GM18511 (cell line): ENCODE measurements at regions not wholly inside any gene's neighbourhood (a gene's known extent, or its start where the extent isn't known, plus 50 kb on each side); places are given as distances from the start of the nearest gene placed in this dataset.

Source experiments
- ATAC-seq: cut with Tn5 transposase; IDR thresholded peaks from one replicate; pipeline ENCODE4 v1.9.1; 2021; ENCODE audit warnings: mild to moderate bottlenecking, moderate library complexity; ENCODE audit not compliant: unreplicated experiment

DNA sequence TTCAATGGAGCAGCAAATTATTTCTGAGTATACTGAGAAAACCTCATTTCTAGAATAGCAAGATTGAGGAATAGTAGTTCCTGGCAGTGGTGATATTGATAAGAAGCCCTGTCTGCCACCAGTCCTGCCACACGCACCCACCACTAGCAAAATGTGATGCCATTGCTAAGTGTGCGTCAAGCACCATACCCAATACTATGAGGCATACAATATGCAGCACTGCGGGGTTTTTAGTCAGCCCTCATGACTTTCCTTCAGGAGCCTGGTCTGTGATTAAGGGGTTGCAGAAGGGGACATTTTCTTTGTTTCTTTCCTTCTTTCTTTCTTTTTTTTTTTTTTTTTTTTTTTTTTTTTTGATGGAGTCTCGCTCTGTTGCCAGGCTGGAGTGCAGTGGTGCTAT lies 128.7 kb upstream of the USP38 start:
- ATAC-seq, result no peak

DNA sequence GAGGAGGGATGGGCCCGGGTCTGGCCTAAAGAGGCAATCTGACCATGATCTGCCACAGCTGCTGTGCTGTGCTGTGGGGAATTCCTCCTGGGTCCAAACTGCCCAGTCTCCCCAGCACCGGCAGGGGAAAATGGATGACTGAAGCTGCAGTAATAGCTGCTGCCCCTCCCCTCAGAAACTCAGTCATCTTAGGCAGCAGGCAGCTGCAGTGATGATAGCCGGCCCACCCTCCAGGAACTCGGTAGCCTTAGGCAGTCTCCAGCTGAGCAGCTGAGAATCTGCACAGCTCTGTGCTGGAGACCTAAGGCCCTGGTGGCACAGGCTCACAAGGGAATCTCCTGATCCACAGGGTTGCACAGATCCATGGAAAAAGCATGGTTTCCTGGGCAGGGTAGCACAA lies 113.4 kb upstream of the USP38 start:
- ATAC-seq, result no peak

DNA sequence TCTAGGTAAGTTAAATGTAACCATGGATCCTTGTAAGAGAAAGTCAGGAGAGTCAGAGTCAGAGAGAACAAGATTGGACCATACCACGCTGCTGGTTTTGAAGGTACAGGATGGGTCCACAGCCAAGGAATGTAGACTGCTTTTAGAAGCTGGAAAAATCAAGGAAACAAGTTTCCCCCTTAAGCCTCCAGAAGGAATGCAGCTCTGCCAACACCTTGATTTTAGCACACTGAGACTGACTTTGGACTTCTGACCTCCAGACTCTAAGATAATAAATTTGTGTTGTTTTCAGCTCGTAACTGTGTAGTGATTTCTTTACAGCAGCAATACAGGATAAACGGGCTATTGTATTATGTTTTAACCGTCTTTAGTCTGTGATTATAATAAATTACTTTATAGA lies 108.0 kb upstream of the USP38 start:
- ATAC-seq, result no peak

DNA sequence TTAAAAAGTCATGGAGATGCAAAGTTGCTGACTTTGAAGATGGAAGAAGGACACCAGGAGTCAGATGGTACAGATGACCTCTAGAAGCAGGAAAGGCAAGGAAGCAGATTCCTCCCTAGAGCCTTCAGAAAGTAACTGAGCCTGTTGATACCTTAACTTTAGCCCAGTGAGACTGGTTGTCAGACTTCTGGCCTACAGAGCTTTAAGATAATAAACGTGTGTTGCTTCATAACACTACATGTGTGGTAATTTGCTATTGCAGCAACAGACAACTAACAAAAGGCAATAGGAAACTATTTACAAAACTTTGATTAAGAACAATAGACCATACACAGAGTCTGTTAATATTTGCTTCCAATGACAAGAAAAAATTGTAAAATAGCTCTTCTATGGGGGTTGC lies 102.0 kb upstream of the USP38 start:
- no peak for ATAC-seq

DNA sequence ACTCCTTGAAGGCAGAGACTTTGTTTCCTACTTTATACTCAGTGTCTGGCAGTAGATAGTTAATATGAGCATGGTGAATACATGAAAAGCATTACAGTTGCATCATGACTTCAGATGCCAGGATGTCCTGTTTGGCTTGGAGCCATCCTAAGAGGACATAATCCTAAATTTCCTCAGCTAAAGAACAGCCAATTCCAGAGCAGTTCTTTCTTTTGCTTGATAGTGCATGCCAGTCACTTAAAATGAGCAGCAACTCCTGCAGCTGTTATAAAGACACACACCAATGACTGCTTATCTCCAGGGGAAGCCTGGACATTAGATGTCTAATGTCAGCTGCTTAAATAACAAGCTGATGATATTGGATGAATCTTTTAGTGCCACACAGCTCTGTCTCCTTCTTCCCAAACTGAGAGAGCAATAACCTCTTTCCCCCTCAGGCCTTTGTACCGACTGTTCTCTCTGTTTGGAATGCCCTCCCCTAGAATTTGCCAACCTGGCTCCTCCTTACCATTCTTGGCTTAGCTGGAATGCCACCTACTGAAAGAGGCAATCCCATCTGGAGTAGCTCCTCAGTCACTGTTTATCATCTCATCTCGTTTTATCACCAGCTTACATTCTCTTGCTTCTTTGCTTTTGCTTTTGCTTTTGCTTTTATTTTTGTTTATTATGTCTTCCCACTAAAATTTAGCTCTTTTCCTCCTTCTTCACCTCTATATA lies 100.8 kb upstream of the USP38 start:
- ATAC-seq, result no peak

DNA sequence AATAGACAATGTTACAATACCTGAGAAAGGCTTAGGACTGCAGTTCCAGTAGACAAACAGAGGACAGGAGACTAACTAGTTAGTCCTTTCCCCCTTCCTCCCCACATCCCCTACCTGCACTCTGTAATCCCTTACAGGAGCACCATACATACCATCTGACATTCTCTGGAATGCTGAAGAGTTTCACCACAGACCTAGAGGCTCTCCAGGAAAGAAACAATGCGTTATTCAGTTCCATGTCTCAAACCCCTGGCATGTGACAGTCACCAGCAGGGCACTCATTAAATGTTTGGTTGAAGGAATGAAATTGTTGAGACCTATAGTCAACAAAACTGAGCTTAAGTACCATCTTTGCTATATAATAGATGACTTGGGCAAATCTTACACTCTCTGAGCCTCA lies 100.2 kb upstream of the USP38 start:
- ATAC-seq, result no peak

DNA sequence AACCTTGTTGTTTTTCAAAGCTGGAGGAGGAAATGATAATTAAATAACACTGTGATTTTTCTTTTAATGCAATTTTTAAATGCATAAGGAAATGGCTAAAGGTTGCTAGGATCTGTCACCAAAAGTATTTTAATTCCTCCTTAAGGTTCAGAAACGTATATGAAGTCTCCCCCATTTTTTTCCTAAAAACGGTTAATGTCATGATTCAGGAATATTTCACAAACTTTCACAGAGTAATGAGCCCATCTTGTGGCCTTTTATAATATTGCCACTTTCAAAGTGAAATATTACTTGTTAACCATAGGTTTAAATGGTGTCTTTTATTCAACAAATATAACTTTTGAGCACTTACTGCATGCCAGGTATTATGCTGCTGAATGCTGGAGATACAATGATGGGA lies 99.5 kb upstream of the USP38 start:
- ATAC-seq, result no peak

DNA sequence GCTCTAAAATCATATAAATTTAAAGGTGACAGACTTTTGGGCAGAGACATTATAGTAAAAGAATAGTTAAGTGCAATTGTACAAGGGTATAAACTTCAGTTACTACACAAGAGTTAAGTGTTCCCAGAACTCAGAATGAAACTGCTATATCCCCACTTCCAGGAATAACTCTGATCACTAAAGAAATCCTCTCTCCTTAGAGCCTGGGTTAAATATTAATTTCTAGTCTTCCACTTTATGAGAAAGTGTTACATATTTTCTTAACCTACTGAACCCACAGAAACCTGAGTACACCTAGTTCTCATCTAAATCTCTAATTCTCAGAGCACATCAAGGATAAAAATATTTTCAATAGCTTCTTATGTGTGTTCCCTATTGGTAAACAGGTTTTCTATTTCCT lies 99.1 kb upstream of the USP38 start:
- no peak for ATAC-seq

DNA sequence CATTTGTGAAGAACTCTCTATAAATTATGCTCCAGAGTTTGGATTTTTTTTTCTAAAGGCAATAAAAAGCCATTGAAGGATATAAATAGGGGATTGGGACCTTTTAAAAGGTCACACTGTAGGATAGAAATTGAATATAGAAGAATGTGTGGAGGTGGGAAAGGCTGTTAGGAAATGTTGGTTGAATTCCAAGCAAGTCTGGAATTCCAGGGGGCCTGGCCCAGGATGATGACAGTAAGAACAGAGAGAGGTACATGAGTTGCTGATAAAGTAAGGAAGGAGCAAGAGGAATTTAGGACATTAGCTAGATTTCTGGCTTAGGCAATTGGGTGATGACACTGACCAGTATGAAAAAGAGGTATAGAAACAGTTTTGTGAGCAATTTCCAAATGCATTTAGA lies 95.4 kb upstream of the USP38 start:
- ATAC-seq, result no peak

DNA sequence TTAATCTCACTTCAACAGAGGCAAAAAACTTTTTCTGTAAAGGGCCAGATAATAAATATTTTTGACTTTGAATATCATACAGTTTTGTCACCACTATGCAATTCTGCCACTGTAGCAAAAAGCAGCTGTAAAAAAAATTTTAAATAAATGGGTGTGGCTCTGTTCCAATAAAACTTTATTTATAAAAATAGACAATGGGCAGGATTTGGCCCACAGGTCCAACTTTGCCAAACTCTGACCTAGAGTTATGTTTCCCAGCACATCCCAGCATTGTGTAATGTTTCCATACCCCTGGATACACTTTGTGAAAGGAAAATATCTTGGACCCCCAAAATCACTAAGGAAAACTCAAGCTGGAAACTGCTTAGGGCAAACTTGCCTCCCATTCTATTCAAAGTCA lies 94.9 kb upstream of the USP38 start:
- ATAC-seq, result no peak

DNA sequence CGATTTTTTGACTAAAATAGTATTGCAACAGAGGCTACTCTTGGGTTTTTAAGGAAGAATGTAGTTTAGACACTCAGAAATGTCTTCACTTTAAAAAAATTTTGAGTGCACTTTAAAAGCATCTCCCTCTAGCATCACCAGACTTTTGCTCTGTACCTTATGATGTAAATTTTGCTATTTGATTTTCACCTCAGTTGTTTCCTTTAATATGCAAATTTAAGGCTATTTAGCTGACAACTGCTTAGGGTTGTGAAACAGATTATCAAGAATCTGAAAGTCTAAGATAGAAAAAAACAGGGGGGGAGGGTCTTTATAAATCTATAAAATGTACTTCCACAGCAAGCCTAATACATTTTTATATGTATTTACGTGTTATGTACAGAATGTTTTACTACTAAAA lies 92.9 kb upstream of the USP38 start:
- ATAC-seq, result no peak

DNA sequence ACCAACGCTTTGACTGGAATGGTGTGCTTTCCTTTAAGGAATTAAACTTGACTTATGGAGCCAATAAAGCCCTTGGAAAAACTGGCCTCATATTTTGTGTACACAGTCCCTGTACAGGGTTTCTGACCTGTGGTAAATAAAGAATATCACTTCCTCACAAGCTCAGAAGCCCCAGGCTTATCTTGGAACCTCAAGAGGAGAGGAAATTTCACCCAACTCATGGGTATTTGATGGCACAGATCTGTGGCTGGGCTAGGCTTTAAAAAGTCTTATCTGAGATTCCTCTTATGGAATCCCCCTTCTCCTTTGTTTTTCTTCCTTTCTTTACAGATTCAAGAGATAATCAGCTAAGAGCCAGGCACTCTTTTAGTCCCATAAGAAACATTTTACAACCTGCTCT lies 89.3 kb upstream of the USP38 start:
- ATAC-seq, result no peak

DNA sequence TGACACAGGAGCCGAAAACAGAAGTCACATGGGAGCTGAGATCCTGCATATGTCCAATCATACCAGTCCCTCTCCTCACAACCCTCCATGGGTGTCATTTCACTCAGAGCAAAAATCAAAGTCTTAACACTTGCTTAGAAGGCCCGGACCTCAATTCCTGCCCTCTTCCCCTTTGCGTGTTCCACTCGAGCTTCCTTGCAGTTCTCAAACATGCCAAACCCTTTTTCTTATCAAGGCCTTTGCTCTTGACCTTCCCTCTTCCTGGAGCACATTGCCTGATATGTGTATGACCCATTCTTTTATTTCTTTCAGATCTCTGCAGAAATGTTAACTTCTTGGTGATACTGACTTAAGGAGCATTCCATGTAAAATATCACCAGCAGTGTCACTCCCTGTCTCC lies 87.0 kb upstream of the USP38 start:
- ATAC-seq, result no peak

DNA sequence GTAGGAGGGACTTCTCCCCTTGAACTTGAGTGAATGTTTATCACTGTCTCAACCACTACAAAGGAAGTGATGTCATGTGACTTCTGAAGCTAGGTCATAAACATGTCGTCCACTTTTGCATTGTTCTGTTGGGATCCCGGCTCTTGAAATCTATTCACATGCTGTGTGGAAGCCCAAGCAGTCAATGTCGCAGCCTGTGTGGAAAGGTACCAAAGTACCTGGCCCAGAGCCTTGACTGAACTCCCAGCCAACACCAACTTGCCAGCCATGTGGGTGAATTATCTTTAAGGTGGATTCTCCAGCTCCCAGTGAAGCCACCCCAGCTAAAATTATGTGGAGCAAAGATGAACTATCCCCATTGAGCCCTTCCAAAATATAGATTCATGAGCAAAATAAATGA lies 85.0 kb upstream of the USP38 start:
- no peak for ATAC-seq

DNA sequence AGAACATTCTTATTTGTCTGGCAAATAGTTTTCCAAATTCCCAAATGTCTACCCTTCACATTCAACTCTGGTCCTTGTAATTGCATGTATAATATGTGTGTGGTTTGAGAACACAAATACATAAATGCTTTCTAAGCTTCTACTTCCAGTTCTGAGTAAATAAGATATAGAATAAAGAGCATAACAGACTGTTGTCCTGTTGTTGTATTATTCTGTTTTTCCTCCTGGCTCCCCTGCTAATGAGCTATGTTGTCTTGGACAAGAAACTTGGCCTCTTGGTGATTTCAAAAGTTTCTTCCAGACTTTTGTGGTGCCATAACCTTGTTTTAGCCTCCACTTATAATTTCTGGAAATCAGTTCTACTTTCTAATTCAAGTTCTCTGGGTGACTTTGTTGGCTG lies 75.3 kb upstream of the USP38 start:
- ATAC-seq, result no peak

DNA sequence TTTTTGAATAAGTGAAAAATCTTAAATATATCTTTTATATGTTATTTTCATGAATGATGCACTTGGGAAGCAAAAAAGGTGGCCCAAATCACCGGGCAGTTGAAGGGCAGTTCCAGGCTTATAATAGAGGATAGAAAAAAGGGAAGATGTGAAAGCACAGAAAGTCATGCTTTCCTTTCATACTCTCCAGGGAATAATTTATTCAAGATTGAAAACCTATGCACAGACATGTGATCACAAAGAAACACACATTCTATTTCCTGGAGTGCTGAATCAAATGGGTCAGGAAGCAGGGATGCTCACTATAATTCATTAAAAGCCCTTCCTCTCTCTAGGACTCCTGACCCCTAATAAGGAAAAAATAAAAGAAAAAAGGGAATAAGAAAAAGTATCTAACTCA lies 66.1 kb upstream of the USP38 start:
- no peak for ATAC-seq

DNA sequence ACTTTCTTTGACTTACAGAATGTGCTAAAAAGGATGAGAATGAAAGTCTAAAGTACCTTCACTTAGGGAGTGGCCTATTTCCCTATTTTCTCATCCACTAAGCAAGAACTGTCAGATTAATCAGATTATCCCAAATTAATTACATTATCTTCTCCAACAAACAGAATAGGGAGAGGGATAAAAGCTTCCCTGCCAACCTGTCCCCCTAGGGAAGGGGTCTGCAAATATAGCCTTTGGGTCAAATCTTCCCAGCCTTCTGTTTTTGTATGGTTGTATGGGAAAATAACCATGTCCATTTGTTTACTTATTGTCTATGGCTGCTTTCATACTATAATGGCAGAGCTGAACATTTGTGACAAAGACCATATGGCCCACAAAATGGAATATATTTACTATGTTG lies 57.1 kb upstream of the USP38 start:
- no peak for ATAC-seq

DNA sequence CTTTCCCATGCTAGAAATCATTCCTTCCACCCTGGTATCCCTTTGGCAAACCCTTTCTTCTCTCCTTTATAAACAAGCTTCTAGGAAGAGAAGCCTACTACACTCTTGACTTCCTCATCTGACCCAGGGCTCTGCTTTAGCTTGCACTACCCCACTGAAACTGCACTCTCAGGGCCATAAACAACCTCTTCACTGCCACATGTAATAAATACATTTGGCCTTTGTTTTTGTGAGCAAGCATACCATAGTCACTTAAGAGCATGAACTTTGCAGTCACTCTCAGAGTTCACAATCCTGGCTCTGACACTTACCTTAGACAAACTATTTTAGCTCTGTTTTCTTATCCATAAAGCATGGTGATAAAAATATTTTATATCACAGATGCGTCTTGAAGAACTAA lies 50.7 kb upstream of the USP38 start:
- no peak for ATAC-seq
